OCI-LY3 (cell line): ENCODE measurements at regions not wholly inside any gene's neighbourhood (a gene's known extent, or its start where the extent isn't known, plus 50 kb on each side); places are given as distances from the start of the nearest gene placed in this dataset.

Experiments
- EZH2phosphoT487 ChIP-seq: fragments of 200-600 bp; shearing (Covaris generic); IDR thresholded peaks from 2 replicates; pipeline ENCODE4 v1.6.1; 2018; ENCODE audit warnings: antibody characterized with exemption, mixed run types, low read depth
- TF ChIP-seq, protein P1 (sequence below): fragments of 200-600, 300-600 bp; sonication (generic); IDR thresholded peaks from 2 replicates; pipeline ENCODE4 v1.5.1; 2014; ENCODE audit warnings: antibody characterized with exemption, low read length, low read depth

DNA sequence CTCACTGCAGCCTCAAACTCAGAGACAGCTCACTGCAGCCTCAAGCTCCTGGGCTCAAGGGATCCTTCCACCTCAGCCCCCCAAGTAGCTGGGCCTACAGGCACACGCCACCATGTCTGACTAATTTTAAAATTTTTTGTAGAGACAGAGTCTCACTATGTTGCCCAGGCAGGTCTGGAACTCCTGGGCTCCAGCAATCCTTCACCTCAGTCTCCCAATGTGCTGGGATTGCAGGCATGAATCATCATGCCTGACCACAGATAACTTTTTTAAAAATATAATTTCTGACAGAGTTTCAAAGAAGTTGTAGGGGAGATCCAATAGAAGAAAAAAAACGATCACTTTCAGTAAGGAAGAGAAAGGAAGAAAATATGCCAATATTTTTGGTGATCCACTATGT lies 189.7 kb upstream of the CDKN3 start:
- TF ChIP-seq, protein P1, sequence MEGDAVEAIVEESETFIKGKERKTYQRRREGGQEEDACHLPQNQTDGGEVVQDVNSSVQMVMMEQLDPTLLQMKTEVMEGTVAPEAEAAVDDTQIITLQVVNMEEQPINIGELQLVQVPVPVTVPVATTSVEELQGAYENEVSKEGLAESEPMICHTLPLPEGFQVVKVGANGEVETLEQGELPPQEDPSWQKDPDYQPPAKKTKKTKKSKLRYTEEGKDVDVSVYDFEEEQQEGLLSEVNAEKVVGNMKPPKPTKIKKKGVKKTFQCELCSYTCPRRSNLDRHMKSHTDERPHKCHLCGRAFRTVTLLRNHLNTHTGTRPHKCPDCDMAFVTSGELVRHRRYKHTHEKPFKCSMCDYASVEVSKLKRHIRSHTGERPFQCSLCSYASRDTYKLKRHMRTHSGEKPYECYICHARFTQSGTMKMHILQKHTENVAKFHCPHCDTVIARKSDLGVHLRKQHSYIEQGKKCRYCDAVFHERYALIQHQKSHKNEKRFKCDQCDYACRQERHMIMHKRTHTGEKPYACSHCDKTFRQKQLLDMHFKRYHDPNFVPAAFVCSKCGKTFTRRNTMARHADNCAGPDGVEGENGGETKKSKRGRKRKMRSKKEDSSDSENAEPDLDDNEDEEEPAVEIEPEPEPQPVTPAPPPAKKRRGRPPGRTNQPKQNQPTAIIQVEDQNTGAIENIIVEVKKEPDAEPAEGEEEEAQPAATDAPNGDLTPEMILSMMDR: no peak
- TF ChIP-seq EZH2phosphoT487: no peak
